ENCODE measurements at regions not wholly inside any gene's neighbourhood (a gene's known extent, or its start where the extent isn't known, plus 50 kb on each side); places are given as distances from the start of the nearest gene placed in this dataset.
"Not testable (repeated sequence)": the region's sequence is repeated elsewhere in the genome, so short reads cannot be mapped to it uniquely, and the experiment has no call there.

- no peaks in the 10 kb centered on the region for H3K4me1 Mint-ChIP-seq (ENCODE audit: low read depth, unreplicated experiment)
- no peak for DNase-seq
- TF ChIP-seq CTCF (IDR thresholded peaks at IDR 0.05; ENCODE audit: partially characterized antibody, unreplicated experiment), result no peak
- H3K4me3 Mint-ChIP-seq (ENCODE audit: unreplicated experiment), result no peak overlapping the region
- no peaks in the 10 kb centered on the region for H3K27me3 Mint-ChIP-seq (ENCODE audit: unreplicated experiment)
- no peaks in the 10 kb centered on the region for H3K9me3 Mint-ChIP-seq (ENCODE audit: unreplicated experiment)
- H3K36me3 Mint-ChIP-seq (ENCODE audit: unreplicated experiment), result no peaks in the 10 kb centered on the region
- H3K27ac Mint-ChIP-seq (ENCODE audit: unreplicated experiment), result no peak overlapping the region
Measured at GRCh38 chr12:87201598-87201997, 827.6 kb downstream of the C12orf50 start.

GRCh38 chr12:87200289-87200979 lies 828.8 kb downstream of the C12orf50 start:
- Mint-ChIP-seq H3K27ac (ENCODE audit: unreplicated experiment) (no peak overlapping the region), H3K27me3 (ENCODE audit: unreplicated experiment) (no peaks in the 10 kb centered on the region), H3K9me3 (ENCODE audit: unreplicated experiment) (no peaks in the 10 kb centered on the region), H3K4me3 (ENCODE audit: unreplicated experiment) (no peak overlapping the region), H3K4me1 (ENCODE audit: low read depth, unreplicated experiment) (no peaks in the 10 kb centered on the region), H3K36me3 (ENCODE audit: unreplicated experiment) (no peaks in the 10 kb centered on the region)
- DNase-seq, result no peak
- no peak for TF ChIP-seq CTCF (IDR thresholded peaks at IDR 0.05; ENCODE audit: partially characterized antibody, unreplicated experiment)

GRCh38 chr12:87198181-87198580 lies 831.0 kb downstream of the C12orf50 start:
- no peak for TF ChIP-seq CTCF (IDR thresholded peaks at IDR 0.05; ENCODE audit: partially characterized antibody, unreplicated experiment)
- no peak for DNase-seq
- no peaks in the 10 kb centered on the region for H3K9me3 Mint-ChIP-seq (ENCODE audit: unreplicated experiment)
- no peaks in the 10 kb centered on the region for H3K27me3 Mint-ChIP-seq (ENCODE audit: unreplicated experiment)
- H3K36me3 Mint-ChIP-seq (ENCODE audit: unreplicated experiment), result no peaks in the 10 kb centered on the region
- no peak overlapping the region for H3K27ac Mint-ChIP-seq (ENCODE audit: unreplicated experiment)
- H3K4me3 Mint-ChIP-seq (ENCODE audit: unreplicated experiment), result no peak overlapping the region
- H3K4me1 Mint-ChIP-seq (ENCODE audit: low read depth, unreplicated experiment), result no peaks in the 10 kb centered on the region

GRCh38 chr12:87196321-87196720 lies 832.9 kb downstream of the C12orf50 start:
- TF ChIP-seq CTCF (IDR thresholded peaks at IDR 0.05; ENCODE audit: partially characterized antibody, unreplicated experiment), result no peak
- H3K27ac Mint-ChIP-seq (ENCODE audit: unreplicated experiment), result no peak overlapping the region
- H3K27me3 Mint-ChIP-seq (ENCODE audit: unreplicated experiment), result no peaks in the 10 kb centered on the region

GRCh38 chr12:87194389-87194788 lies 834.8 kb downstream of the C12orf50 start:
- H3K27ac Mint-ChIP-seq (ENCODE audit: unreplicated experiment); H3K4me1 Mint-ChIP-seq (ENCODE audit: low read depth, unreplicated experiment); H3K36me3 Mint-ChIP-seq (ENCODE audit: unreplicated experiment); H3K4me3 Mint-ChIP-seq (ENCODE audit: unreplicated experiment); H3K27me3 Mint-ChIP-seq (ENCODE audit: unreplicated experiment); H3K9me3 Mint-ChIP-seq (ENCODE audit: unreplicated experiment); DNase-seq: not testable (repeated sequence)

More at GRCh38 chr12:87196321-87196720, 832.9 kb downstream of the C12orf50 start:
- H3K36me3 Mint-ChIP-seq (ENCODE audit: unreplicated experiment), result no peaks in the 10 kb centered on the region
- H3K4me1 Mint-ChIP-seq (ENCODE audit: low read depth, unreplicated experiment), result no peaks in the 10 kb centered on the region
- H3K4me3 Mint-ChIP-seq (ENCODE audit: unreplicated experiment), result no peak overlapping the region
- no peak for DNase-seq
- H3K9me3 Mint-ChIP-seq (ENCODE audit: unreplicated experiment), result no peaks in the 10 kb centered on the region

All from glutamatergic neuron (in vitro differentiated cells).